ENCODE measurements at regions not wholly inside any gene's neighbourhood (a gene's known extent, or its start where the extent isn't known, plus 50 kb on each side); places are given as distances from the start of the nearest gene placed in this dataset.
A peak's percentile ranks its signal among the peaks of the same experiment; 100 is the strongest.

- Mint-ChIP-seq H3K27ac (ENCODE audit: unreplicated experiment) (no peak overlapping the region), H3K4me3 (ENCODE audit: unreplicated experiment) (no peak overlapping the region), H3K36me3 (ENCODE audit: low read depth, unreplicated experiment) (no peaks in the 10 kb centered on the region), H3K9me3 (ENCODE audit: unreplicated experiment) (no peaks in the 10 kb centered on the region), H3K4me1 (ENCODE audit: low read depth, unreplicated experiment) (peaks cover 7% of the 10 kb centered on the region), H3K27me3 (ENCODE audit: low read depth, unreplicated experiment) (no peaks in the 10 kb centered on the region)
- TF ChIP-seq, protein P1, sequence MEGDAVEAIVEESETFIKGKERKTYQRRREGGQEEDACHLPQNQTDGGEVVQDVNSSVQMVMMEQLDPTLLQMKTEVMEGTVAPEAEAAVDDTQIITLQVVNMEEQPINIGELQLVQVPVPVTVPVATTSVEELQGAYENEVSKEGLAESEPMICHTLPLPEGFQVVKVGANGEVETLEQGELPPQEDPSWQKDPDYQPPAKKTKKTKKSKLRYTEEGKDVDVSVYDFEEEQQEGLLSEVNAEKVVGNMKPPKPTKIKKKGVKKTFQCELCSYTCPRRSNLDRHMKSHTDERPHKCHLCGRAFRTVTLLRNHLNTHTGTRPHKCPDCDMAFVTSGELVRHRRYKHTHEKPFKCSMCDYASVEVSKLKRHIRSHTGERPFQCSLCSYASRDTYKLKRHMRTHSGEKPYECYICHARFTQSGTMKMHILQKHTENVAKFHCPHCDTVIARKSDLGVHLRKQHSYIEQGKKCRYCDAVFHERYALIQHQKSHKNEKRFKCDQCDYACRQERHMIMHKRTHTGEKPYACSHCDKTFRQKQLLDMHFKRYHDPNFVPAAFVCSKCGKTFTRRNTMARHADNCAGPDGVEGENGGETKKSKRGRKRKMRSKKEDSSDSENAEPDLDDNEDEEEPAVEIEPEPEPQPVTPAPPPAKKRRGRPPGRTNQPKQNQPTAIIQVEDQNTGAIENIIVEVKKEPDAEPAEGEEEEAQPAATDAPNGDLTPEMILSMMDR (IDR thresholded peaks at IDR 0.05; ENCODE audit: insufficient read depth, low read depth, low read length), result no peak
- no peak for TF ChIP-seq EZH2 (IDR thresholded peaks at IDR 0.05; ENCODE audit: insufficient read depth, low read length)
- Histone ChIP-seq H3K27ac (ENCODE audit: low read depth, low read length) (no peak overlapping the region), H3K4me1 (ENCODE audit: insufficient read depth, low read length) (no peaks in the 10 kb centered on the region), H3K4me2 (ENCODE audit: low read length) (peak overlapping the region; percentile 15), H3K36me3 (ENCODE audit: insufficient read depth, low read length) (no peaks in the 10 kb centered on the region), H3K79me2 (ENCODE audit: insufficient read depth, low read length) (no peaks in the 10 kb centered on the region), H3K27me3 (ENCODE audit: insufficient read depth, low read length) (no peaks in the 10 kb centered on the region), H4K20me1 (ENCODE audit: insufficient read depth, low read length) (no peaks in the 10 kb centered on the region), H3K9ac (ENCODE audit: low read length) (no peak overlapping the region), H2AFZ (ENCODE audit: low read depth, low read length) (no peak overlapping the region), H3K9me3 (ENCODE audit: insufficient read depth, low read depth, low read length) (no peaks in the 10 kb centered on the region), H3K4me3 (ENCODE audit: insufficient read depth, low read depth, low read length) (no peak overlapping the region)
- no peak for FAIRE-seq
- peak; percentile 57 for DNase-seq (ENCODE audit: low read depth)
Measured at GRCh38 chr4:167966143-167966542, 126.2 kb upstream of the ANXA10 start.

- no peak for DNase-seq (ENCODE audit: low read depth)
- Mint-ChIP-seq H3K9me3 (ENCODE audit: unreplicated experiment) (peaks cover 19% of the 10 kb centered on the region), H3K27me3 (ENCODE audit: low read depth, unreplicated experiment) (no peaks in the 10 kb centered on the region), H3K36me3 (ENCODE audit: low read depth, unreplicated experiment) (no peaks in the 10 kb centered on the region), H3K4me1 (ENCODE audit: low read depth, unreplicated experiment) (no peaks in the 10 kb centered on the region), H3K27ac (ENCODE audit: unreplicated experiment) (no peak overlapping the region), H3K4me3 (ENCODE audit: unreplicated experiment) (no peak overlapping the region)
- no peak overlapping the region for H3K27ac ChIP-seq (ENCODE audit: low read depth, low read length)
- FAIRE-seq, result no peak
- H3K9ac ChIP-seq (ENCODE audit: low read length), result no peak overlapping the region
- no peak for TF ChIP-seq EZH2 (IDR thresholded peaks at IDR 0.05; ENCODE audit: insufficient read depth, low read length)
- TF ChIP-seq, protein P1 (IDR thresholded peaks at IDR 0.05; ENCODE audit: insufficient read depth, low read depth, low read length), result no peak
- no peaks in the 10 kb centered on the region for H3K36me3 ChIP-seq (ENCODE audit: insufficient read depth, low read length)
- no peaks in the 10 kb centered on the region for H3K27me3 ChIP-seq (ENCODE audit: insufficient read depth, low read length)
- H3K4me2 ChIP-seq (ENCODE audit: low read length), result no peak overlapping the region
- H2AFZ ChIP-seq (ENCODE audit: low read depth, low read length), result no peak overlapping the region
- no peaks in the 10 kb centered on the region for H4K20me1 ChIP-seq (ENCODE audit: insufficient read depth, low read length)
- H3K4me3 ChIP-seq (ENCODE audit: insufficient read depth, low read depth, low read length), result no peak overlapping the region
- no peaks in the 10 kb centered on the region for H3K4me1 ChIP-seq (ENCODE audit: insufficient read depth, low read length)
- H3K9me3 ChIP-seq (ENCODE audit: insufficient read depth, low read depth, low read length), result no peaks in the 10 kb centered on the region
- H3K79me2 ChIP-seq (ENCODE audit: insufficient read depth, low read length), result no peaks in the 10 kb centered on the region
Measured at GRCh38 chr4:167973513-167973912, 118.8 kb upstream of the ANXA10 start.

DNA sequence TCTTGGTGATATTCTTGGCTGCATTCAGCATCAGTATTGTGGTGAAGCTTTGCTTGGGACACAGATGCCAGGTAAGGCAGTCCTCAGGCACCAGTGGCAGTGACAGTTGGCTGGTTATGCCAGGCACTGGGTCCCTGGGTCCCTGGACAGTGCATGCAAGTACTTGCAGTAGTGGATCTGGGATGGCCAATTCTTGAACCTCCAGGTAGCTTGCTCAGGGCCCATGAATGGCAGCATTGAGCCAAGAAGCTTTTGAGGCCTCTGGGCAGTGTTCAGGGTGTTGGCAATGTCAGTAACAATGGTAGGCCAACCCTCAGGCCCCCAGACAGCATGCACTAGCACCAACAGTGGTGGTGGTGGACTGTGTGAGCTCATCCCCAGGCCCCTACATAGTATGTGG is 106.8 kb upstream of the ANXA10 start:
- Histone ChIP-seq H3K9ac (ENCODE audit: low read length) (no peak overlapping the region), H4K20me1 (ENCODE audit: insufficient read depth, low read length) (no peaks in the 10 kb centered on the region), H3K27ac (ENCODE audit: low read depth, low read length) (no peak overlapping the region), H3K4me3 (ENCODE audit: insufficient read depth, low read depth, low read length) (no peak overlapping the region), H3K27me3 (ENCODE audit: insufficient read depth, low read length) (no peaks in the 10 kb centered on the region), H2AFZ (ENCODE audit: low read depth, low read length) (no peak overlapping the region), H3K4me2 (ENCODE audit: low read length) (no peak overlapping the region), H3K9me3 (ENCODE audit: insufficient read depth, low read depth, low read length) (no peaks in the 10 kb centered on the region), H3K36me3 (ENCODE audit: insufficient read depth, low read length) (no peaks in the 10 kb centered on the region), H3K4me1 (ENCODE audit: insufficient read depth, low read length) (no peaks in the 10 kb centered on the region), H3K79me2 (ENCODE audit: insufficient read depth, low read length) (no peaks in the 10 kb centered on the region)
- DNase-seq (ENCODE audit: low read depth), result no peak
- H3K36me3 Mint-ChIP-seq (ENCODE audit: low read depth, unreplicated experiment), result no peaks in the 10 kb centered on the region
- FAIRE-seq, result no peak
- H3K9me3 Mint-ChIP-seq (ENCODE audit: unreplicated experiment), result peaks cover 9% of the 10 kb centered on the region
- H3K4me1 Mint-ChIP-seq (ENCODE audit: low read depth, unreplicated experiment), result no peaks in the 10 kb centered on the region
- H3K4me3 Mint-ChIP-seq (ENCODE audit: unreplicated experiment), result no peak overlapping the region
- no peaks in the 10 kb centered on the region for H3K27me3 Mint-ChIP-seq (ENCODE audit: low read depth, unreplicated experiment)
- TF ChIP-seq, protein P1 (IDR thresholded peaks at IDR 0.05; ENCODE audit: insufficient read depth, low read depth, low read length), result no peak
- TF ChIP-seq EZH2 (IDR thresholded peaks at IDR 0.05; ENCODE audit: insufficient read depth, low read length), result no peak
- H3K27ac Mint-ChIP-seq (ENCODE audit: unreplicated experiment), result no peak overlapping the region

Measured in astrocyte (in vitro differentiated cells and primary cell).